Muscle of arm (tissue), 1 donor: ENCODE measurements at regions not wholly inside any gene's neighbourhood (a gene's known extent, or its start where the extent isn't known, plus 50 kb on each side); places are given as distances from the start of the nearest gene placed in this dataset.

Experiments used
- DNase-seq: peaks from one replicate; pipeline ENCODE4 v3.0.0-alpha.2; 2013

DNA sequence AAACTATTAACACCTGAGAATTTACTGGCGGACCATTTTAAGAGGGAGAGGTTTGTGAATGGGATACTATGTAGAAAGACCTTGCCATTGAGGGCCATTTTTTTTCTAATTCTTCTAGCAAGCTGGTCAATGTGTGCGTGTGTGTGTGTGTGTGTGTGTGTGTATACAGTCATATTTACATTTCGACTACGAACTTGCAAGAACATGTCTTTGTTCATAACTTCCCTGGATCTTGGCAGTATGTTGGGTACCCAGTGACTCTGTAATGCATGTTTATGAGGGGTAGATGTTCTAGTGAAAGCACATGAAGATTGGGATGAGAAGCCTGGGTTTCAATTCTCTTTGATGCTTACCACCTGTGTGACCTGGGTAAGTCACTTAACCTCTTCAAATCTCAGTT is 133.6 kb downstream of the UBE2E3 start:
- no peak for DNase-seq

DNA sequence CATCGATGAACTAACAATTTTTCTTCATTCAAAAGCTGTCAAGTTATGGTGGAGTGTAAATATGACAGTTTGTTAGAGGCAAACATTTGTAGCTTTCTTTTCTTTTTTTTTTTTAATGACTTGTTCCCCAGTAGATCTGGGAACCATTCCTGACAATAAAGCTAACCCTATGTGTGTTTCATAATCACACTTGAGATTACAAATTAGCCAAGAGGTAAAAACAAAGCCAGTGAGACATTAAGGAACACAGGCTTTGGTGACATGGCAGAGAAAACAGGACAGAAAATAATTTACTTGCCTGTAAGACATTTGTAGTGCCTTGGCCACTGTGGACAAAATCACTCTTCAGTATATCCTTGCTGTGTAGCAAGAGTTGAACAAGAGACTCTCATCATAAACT is 135.9 kb downstream of the UBE2E3 start:
- no peak for DNase-seq

DNA sequence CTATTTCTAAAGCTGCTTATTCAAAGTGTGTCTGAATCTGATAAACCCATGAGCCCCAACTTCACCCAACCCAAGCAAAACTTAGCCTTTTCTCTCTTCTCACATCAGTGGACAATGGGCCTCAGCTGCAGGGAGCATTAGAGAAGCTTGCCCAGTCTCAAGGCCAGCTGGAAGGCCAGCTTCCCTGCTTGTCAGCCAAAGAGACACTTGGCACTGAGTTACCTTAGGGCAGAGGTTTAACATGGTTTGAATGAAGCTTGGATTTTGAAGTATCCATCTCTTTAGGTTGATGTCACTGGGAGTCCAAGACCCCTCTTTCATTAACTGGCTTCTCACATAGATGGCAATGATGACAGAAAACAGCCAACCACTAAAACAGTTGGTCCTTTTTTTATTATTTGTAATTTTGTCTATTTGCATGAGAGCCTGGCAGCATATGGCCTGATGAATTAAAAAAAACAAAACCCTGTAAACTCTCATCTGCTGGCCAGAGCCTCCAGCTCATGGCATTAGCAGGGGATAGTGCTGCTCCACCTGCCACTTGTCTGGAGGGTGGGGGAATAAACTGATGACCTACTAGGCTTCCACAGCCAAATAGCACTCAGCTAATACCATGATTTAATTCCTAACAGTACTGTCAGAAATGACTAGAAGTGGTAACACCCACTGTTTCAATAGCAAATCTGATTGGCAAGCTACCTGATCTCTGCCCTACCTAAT is 137.0 kb downstream of the UBE2E3 start:
- no peak for DNase-seq

DNA sequence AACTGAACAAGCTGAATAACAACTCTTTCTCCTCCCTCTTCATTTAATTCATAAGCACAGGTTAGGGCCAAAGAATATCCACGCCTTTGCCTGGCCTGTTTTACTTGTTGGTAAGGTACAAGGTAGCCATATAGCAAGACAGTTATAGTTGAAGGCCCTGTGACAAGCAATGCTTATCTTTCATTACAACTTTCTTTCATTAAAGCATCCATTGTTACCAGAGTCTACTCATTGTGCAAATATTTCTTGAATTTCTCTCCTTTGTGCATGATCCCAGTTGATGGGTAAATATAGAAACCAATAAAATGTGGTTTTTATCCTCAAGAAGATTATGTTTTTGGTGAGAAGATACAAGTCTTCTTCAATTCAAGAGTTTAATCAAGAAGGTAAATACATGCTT is 140.2 kb downstream of the UBE2E3 start:
- no peak for DNase-seq

DNA sequence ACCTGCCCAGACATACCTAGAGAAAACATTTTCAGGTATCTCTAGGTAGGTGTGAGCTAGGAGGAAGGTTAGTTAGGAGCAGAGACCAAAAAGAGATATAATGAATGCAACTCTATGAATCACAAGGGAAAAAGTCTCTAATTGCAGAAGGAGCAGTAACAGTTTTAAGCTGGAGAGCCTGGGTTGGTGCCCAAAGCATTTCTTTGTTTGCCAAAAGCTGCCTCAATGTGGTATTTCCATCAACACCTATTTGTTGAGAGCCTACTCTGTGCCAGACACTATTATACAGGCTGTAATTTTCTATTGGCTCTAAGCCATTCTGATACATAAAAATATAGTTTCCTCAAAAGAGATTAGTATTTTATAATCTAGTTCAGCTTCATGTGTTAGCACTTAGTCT is 141.6 kb downstream of the UBE2E3 start:
- DNase-seq = no peak

DNA sequence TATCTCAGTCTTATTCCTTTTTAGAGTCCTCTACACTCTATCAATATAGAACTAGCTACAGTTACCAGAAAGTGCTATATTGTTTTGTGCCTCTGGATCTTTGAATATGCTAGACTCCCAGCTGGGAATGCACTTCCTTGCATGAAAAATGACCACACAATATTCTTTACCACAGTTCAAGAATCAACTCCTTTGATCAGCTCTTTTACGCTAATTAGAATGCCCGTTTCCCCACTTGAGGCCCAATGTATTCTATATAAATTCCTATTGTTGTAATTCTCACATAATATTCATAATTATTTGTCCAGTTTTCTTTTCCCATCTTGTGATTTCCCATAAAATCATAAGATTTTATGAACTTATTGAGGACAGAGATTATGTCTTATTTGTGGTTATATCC is 142.2 kb downstream of the UBE2E3 start:
- DNase-seq = no peak

DNA sequence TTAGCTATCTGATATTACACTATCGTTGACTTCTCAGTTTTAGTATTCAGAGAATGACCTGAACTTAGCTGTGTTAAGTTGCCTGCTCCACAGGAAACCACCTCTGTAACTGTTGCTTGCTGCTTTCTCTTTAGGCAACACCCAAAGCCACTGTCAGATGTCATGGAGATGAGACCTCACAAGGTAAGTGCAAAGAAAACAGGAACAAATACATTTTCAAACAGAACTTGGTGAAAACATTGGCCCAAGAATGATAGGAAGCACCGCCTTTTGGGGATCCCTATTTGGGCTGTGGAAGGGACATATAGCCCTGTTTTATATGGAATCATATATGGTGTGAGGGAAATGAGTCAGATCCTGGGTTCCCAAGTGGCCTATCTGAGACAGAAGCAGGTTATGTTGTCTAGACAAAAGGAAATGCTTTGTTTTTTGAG is 143.4 kb downstream of the UBE2E3 start:
- no peak for DNase-seq

DNA sequence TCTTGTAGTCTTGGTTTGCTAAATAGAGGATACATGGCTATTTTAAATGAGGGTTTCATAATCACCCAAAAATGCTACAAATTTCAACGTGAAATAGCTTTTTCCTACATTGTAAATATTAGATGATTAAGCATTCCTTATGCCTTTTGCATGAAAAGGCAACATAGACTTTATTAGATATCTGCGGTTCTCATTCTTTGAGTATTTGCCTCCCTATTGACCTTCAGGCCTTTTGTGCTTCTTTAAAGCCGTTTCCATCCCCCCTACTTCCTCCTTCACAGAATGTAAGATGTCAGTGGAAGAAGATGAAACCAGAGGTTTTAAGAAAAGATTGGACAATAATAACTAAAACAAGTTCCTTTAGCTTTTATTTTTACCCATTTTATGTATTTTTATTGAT is 144.1 kb downstream of the UBE2E3 start:
- DNase-seq = no peak

DNA sequence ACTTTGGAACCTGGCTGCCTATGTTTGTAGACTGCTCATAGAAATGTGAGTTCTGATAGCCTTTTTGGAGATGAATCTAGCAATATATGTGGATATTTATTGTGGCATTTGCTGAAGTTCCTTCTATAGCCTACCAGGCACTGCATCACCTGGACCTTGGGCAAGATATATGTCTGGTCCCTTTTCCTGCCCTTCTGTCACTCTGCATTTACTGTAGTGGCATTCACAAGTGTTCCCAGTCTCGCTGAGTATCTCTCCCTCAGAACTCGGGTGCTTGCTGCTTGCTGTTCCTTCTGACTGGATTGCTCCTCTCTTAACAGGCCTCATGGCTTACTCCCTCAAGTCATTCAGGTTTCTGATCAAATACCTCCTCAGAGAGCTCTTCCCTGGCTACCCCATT is 145.0 kb downstream of the UBE2E3 start:
- DNase-seq = no peak

DNA sequence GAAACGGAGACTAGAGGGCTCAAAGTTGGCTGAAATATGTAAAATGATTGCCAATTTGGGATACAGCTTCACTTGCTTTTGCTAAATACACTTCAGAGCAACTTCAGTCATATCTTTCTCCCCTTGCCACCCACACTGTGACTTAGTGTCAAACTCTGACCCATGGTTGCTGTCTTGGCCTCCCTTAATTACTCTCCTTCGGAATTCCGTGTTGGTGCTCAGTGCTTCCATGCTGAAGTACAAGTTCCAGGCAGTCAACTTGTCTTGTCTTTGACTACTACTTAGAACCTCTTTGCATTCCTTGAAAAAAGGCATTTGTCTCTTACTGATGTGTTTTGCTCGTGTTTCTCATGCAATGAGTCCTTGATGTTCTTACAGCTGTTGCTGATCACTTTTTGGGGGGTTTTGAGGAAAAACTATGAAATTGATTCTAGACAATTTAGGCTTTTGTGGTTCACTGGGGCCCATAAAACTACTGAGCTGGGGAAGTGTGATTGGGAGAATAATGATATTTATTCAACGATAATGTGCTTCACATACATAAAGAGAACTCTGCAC is 146.0 kb downstream of the UBE2E3 start:
- no peak for DNase-seq

DNA sequence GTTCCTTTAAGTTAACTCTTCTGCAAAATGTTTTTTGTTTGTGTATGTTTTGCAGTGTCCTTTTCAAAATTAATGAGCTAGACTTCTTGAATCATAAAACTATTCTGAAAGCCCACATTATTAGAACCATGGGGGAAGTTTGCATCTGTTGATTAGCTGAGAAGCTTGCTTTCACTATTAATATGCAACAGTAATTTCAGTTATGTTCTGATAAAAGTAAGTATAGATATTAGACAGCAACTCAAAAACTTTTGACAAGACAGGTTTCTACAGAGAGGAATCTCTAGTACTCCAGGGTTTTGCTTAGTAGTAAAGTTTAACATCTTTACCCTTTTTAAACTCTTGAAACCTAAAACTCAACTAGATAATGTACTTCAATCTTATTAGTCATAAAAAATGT is 147.8 kb downstream of the UBE2E3 start:
- DNase-seq = no peak

DNA sequence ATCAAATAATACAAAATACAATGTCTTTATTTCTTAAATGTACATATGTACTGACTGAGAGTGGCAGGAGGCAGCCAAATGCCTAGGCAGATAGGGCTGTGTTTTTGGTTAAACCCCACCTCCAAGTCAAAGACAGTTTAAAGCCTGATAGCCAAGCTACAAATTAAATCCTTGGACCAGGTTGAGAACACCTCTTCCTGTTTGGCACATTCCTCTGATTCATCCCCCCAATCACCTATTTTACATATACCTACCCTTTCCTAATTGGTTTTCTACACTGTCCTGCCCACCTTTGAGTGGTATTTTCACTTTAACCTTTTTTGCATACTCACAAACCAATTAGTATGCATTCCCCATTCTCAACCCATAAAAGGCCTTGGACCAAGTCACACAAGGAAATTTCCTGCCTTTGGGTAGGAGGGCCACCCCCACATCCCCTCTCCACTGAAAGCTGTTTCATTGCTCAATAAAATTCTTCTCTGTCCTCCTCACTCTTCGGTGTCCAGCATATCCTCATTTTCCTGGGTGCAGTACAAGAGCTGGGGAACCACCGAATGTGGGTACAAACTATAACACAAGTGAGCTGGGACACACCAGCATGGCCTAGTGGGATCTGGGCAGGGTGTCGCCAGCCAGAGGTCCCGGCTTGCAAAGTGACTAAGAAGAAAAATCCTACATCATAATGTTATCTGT is 149.1 kb downstream of the UBE2E3 start:
- no peak for DNase-seq

DNA sequence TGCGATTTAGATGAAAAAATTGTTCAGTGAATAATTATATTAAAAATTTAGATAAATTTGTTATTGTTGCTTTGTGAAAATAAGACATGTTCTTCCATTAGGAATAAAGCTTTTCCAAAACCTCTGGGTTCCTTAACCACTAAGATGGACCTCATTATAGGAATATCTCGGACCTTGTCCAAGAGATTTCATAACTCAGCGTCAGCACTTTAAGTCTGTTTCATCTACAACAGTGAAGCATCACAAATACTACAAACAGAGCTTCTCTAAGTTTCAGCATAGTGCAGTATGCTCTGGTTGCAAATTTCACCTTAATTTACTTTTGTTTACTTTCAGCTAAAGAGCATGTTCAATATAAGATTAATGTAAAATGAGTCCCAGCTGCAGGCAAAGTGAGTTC is 150.3 kb downstream of the UBE2E3 start:
- no peak for DNase-seq

DNA sequence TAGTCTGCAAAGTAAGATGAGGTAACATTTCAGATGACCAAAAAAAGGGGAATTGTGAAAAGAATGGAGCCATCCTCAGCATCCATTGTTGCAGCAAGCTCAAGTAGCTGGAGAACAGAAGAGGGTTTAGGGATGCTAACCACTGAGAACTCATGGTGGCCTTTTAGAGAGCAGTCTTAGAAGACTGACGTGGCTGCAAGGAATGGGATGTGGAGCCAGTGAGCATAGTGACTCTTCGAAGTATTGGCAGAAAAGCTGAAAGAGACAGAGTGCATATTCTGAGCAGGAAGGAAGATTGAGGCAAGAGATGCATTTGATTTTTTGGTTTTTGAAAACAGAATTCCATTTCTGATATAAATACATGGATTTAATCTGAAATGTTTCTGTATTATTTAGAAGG is 151.2 kb downstream of the UBE2E3 start:
- DNase-seq = no peak

DNA sequence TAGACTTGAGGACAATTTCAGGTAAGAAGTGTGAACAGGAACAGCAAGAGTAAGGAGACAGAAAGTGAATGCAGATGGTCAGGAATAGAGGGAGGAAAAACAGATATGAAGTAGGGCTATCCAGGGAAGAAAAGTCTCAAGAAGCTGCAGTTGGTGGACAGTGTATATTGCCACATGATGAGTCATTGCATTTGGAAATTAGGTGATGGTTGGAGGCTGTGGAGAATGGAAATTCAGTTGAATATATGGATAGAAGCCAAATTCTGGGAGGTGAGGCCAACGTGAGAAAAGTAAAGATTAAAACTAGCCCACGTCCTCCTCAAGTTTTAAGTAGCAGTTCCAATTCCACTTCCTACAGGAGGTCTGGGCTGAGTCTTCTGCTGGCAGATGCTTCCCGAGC is 158.4 kb downstream of the UBE2E3 start:
- no peak for DNase-seq

DNA sequence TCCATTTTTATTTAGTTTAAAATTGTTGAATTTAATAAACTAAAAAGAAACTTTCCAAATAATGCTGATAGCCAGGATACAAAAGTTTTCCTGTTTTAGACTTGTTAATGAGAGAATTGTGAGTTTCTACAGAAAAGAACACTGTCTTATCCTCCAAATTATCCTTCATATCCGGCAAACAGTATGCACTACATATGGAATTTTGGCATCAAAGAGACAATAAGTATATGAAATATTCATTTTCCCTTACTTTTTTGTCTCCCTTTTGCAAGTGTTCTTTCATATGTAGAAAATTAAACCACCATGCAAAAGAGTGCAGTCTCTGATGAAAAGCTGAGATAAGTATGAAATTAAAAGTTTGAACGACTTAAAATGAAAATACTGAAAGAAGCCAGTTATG is 159.4 kb downstream of the UBE2E3 start:
- DNase-seq = no peak

DNA sequence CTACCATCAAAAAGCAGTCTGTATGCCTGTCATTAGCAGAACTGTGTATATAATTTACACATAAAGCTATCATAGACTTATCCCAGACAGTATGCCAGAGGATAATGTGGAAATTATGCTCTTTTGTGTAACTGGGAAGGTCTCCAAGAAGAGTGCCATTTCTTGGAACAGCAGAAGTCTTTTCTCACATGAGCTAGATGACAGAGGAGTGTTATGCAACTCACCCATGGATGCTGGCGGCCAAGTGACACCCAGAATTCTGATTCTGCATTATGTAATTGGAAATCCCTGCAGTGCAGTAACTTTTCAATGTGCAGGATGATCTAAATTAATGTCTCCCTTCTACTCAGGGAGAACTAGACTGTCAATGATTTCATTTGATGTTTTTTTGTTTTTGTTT is 160.0 kb downstream of the UBE2E3 start:
- DNase-seq = no peak

DNA sequence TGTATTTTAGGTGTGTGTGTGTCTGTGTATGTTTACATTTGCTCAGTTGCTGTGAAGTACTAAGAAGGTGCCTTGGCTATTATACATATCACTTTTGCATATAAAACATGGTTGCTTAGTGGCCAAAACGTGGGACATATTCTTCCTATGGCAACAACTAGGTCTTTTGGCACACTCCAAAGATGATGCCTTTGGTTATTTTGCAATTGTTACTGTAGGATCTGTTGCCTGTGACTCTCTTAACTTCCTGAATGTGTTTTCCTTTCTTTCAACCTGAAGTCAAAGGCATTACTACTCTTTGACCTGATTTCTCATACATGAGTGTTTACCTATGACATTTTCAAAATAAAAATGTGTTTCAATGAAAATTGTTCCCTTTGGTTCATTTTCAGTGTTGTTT is 160.5 kb downstream of the UBE2E3 start:
- no peak for DNase-seq

DNA sequence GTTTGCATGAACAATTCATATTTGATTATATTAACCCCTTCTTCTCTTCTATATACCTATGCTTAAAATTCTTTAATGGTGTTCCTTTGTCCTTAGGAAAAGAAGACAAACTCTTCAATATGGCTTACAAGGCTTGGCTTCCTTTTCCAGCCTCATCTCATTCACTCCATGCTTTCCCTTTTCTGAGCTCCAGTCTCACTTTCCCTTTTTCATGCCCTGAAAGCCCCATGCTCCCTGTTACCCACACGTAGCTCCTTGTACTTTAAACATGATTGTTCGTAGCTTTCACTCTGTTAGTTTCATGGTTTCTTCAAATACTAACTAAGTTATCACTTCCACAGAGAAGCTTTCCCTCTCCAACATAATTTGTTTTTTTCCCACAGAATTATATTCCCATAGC is 161.3 kb downstream of the UBE2E3 start:
- no peak for DNase-seq

DNA sequence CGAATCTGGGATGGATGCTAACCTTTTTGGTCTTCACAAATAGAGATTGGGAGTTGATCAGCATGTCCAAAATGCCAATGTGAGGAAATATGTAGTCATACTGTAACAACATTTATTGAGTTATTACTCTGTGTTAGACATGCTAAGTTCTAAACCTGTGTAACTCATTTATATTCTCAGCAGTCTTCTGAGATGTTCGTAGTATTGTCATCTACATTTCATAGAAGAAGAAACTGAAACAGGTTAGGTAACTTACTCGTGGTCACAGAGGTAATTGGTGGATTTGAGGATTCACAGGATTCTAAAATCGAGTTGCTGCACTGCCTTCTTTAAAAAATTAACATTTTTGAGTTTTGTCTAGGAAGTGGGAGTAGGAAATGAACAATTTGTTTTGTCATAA is 162.1 kb downstream of the UBE2E3 start:
- no peak for DNase-seq

DNA sequence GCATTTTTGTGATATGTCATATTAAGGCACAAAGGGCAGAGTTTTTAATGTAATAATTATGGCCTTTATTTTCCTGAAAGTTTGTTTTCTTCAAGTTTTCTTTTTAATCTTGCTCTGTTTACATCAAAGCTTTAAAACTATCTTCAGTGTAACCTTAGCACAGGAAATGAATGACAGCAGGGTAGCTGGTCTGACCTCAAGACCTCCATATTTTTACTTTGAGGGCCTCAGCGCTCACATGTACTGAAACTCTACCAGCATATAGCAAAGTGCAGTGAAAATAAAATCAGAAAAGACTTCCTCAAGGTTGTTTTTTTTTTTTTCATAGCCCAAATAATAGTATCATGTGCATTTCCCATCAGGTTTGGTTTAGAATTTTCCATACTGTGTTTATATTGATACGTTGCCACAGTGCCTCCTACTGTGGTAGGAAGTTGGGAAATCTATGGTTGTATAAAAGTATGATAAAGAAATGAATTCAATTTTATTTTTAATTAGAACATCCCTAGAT is 163.4 kb downstream of the UBE2E3 start:
- no peak for DNase-seq

DNA sequence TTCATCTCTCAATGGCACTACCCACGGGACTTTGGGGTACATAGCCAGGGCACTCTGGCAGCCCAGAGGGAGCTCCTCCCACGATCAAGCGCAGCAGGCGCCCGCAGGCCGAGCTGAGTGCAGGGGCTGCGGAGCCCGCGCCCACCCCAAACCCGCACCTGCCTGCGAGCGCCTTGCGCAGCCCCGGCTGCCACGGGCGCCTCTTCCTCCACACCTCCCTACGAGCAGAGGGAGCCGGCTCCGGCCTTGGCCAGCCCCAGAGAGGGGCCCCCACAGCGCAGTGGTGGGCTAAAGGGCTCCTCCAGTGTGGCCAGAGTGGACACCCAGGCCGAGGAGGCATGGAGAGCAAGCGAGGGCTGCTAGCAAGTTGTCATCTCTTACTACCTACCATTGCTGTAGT is 165.2 kb downstream of the UBE2E3 start:
- DNase-seq = no peak

DNA sequence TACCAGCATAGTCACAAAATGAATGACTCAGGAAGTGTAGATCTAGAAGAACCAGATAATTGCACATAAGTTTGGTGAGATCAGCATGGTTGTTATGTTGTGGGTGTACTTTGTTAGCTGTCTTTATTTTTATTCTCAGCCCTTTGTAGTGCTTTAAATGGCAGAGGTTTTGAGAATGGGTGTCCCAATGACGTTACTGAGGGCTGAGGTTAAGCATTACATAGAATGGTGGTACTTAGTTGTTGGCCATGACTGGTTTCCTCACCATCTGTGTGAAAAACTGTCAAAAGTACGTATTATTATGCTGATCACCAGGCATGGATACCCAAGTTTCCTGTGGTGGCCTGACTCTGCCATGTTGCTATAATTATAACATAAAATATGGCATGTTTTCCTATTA is 165.8 kb downstream of the UBE2E3 start:
- no peak for DNase-seq
